ENCODE measurements at regions not wholly inside any gene's neighbourhood (a gene's known extent, or its start where the extent isn't known, plus 50 kb on each side); places are given as distances from the start of the nearest gene placed in this dataset.

GRCh38 chr11:134584706-134585445 is 172.8 kb upstream of the B3GAT1 start:
- Histone ChIP-seq H3K36me3 (ENCODE audit: control insufficient read depth in 2 of 4, insufficient read depth in 4 of 4, low read length in 3 of 4) (no peaks in the 10 kb centered on the region), H2AK5ac (ENCODE audit: low read depth, low read length) (no peak overlapping the region), H3K14ac (ENCODE audit: insufficient read length) (no peak overlapping the region), H3K18ac (ENCODE audit: extremely low read depth, low read length) (no peak overlapping the region), H3K27me3 (replicated peaks in 1 of 4; ENCODE audit: control insufficient read depth in 3 of 4, extremely low read depth in 1 of 4, insufficient read depth in 3 of 4, low read length in 3 of 4) (no peaks in the 10 kb centered on the region; a peak in 2 of 7 replicates), H3K9me3 (ENCODE audit: insufficient read depth in 2 of 2, low read depth in 1 of 2, low read length in 1 of 2) (no peaks in the 10 kb centered on the region), H3K9ac (replicated peaks in 1 of 4; ENCODE audit: extremely low read depth in 1 of 4, low read depth in 3 of 4, low read length in 3 of 4) (no peak overlapping the region), H2BK15ac (ENCODE audit: low read length) (no peak overlapping the region), H2BK120ac (replicated peaks; ENCODE audit: low read depth, low read length) (no peak overlapping the region), H4K20me1 (replicated peaks in 1 of 2; ENCODE audit: control insufficient read depth in 1 of 2, insufficient read depth in 2 of 2, low read length in 2 of 2) (no peaks in the 10 kb centered on the region), H4K8ac (ENCODE audit: extremely low read depth, insufficient read depth, low read length) (no peak overlapping the region; the same call in 1 of the 2 replicates), H3K23ac (ENCODE audit: insufficient read length) (no peak overlapping the region), H2BK12ac (ENCODE audit: low read depth, low read length) (no peak overlapping the region), H4K91ac (replicated peaks; ENCODE audit: insufficient read length, low read length) (no peak overlapping the region), H3K4me2 (ENCODE audit: insufficient read depth in 1 of 2, low read depth in 2 of 2, low read length in 2 of 2) (no peak overlapping the region), H3K23me2 (ENCODE audit: low read depth, low read length) (no peaks in the 10 kb centered on the region), H2AFZ (ENCODE audit: low read length) (no peak overlapping the region), H3K4ac (replicated peaks; ENCODE audit: insufficient read length, low read depth, low read length) (no peak overlapping the region), H2BK20ac (ENCODE audit: low read length) (no peak overlapping the region), H2BK5ac (ENCODE audit: low read depth, low read length) (no peak overlapping the region), H3K4me3 (ENCODE audit: extremely low read depth in 1 of 4, insufficient read depth in 2 of 4, low read depth in 3 of 4, low read length in 4 of 4) (no peak overlapping the region), H3K4me1 (replicated peaks in 1 of 4; ENCODE audit: control insufficient read depth in 3 of 4, insufficient read depth in 4 of 4, low read length in 3 of 4) (peaks cover 0 to 5% (median 0%) of the 10 kb centered on the region in 4 experiments; a peak in 1 of 7 replicates), H3K56ac (replicated peaks; ENCODE audit: insufficient read length, low read depth, low read length) (no peak overlapping the region), H3K27ac (ENCODE audit: low read depth, low read length) (no peak overlapping the region), H4K5ac (ENCODE audit: insufficient read length, low read depth, low read length) (no peak overlapping the region), H3K79me2 (ENCODE audit: control insufficient read depth in 1 of 2, insufficient read depth in 2 of 2, low read length in 2 of 2) (no peaks in the 10 kb centered on the region), H3K79me1 (ENCODE audit: low read depth, low read length) (no peaks in the 10 kb centered on the region)
- TF ChIP-seq TEAD4 (IDR thresholded peaks at IDR 0.05; ENCODE audit: low read depth, low read length): 0 out of 2 replicates have a peak, but pooled peaks have one; percentile 21
- no peak for TF ChIP-seq SP2 (IDR thresholded peaks at IDR 0.05; ENCODE audit: low read length)
- ChIA-PET CTCF (ENCODE audit: partially characterized antibody) (interaction anchor here (0.8 to 1.9 kb wide), 6 partner anchors 11 to 491 kb away, joined by 3 to 5 read pairs (median 3); no protein-coding TSS in a partner anchor), POLR2A (ENCODE audit: partially characterized antibody) (interaction anchor here (1.0 kb wide), 1 partner anchor 220 kb away, joined by 3 read pairs; no protein-coding TSS in a partner anchor)
- peak in 1 of 2 experiments; percentile 41 for DNase-seq (ENCODE audit: low read depth in 1 of 2, low spot score in 2 of 2)
- WGBS, 2 experiments (ENCODE audit: extremely low coverage in 1 of 2, insufficient coverage in 1 of 2, insufficient read length in 1 of 2, insufficient replicate concordance in 2 of 2, low coverage in 1 of 2, low lambda C conversion rate in 2 of 2, missing lambda C conversion rate in 1 of 2): 81% methylated on average over 14 of the region's 14 CpGs; no CpG with 5 or more reads in 1 of the 2 experiments
- peak; percentile 7 for FAIRE-seq
